ENCODE measurements at regions not wholly inside any gene's neighbourhood (a gene's known extent, or its start where the extent isn't known, plus 50 kb on each side); places are given as distances from the start of the nearest gene placed in this dataset.

GRCh38 chr6:8236956-8237355 is 134.6 kb upstream of the EEF1E1 start:
- TF ChIP-seq ZFX (IDR thresholded peaks at IDR 0.05): no peak
- TF ChIP-seq, protein P1, sequence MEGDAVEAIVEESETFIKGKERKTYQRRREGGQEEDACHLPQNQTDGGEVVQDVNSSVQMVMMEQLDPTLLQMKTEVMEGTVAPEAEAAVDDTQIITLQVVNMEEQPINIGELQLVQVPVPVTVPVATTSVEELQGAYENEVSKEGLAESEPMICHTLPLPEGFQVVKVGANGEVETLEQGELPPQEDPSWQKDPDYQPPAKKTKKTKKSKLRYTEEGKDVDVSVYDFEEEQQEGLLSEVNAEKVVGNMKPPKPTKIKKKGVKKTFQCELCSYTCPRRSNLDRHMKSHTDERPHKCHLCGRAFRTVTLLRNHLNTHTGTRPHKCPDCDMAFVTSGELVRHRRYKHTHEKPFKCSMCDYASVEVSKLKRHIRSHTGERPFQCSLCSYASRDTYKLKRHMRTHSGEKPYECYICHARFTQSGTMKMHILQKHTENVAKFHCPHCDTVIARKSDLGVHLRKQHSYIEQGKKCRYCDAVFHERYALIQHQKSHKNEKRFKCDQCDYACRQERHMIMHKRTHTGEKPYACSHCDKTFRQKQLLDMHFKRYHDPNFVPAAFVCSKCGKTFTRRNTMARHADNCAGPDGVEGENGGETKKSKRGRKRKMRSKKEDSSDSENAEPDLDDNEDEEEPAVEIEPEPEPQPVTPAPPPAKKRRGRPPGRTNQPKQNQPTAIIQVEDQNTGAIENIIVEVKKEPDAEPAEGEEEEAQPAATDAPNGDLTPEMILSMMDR (conservative IDR thresholded peaks at IDR 0.05): no peak
- no peak overlapping the region for H3K27ac ChIP-seq

DNA sequence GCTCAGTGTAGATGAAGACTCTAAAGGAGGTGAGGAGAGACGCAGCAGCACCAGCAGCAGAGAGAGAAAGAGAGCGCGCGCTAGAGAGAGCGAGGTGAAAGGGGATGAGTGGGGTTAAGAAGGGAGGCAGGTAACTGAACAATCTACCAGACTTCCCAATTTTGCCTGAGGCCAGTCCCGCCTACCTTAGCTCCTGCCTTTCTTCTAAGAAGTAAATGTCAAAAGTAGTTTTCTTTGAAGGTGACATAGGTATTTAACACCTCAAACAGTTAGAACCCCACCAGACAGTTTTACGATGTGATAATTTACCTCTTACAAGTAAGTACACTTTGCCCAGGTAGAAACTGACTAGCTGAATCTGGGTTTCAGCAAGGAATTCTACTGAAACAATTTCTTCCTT is 132.0 kb upstream of the EEF1E1 start:
- TF ChIP-seq, protein P1 (conservative IDR thresholded peaks at IDR 0.05): no peak
- no peak for TF ChIP-seq ZFX (IDR thresholded peaks at IDR 0.05)
- H3K27ac ChIP-seq: no peak overlapping the region

DNA sequence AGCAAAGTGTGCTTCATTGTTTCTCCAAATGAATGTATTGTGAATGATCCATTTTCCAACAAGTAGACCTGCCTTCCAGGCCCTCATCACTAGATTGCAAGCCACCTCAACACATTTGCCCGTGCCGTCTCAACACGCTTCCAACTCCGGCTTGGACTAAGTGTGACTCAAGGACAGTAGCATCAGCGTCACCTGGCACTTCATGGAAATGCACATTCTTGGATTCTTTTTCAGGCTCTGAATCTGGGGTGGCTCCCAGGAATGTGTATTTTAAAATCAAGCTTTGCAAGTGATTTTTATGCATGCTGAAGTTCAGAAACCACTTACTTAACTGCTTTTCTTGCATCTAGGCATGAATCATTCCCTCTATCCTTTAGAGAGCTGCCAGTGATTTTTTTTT is 129.6 kb upstream of the EEF1E1 start:
- no peak overlapping the region for H3K27ac ChIP-seq

GRCh38 chr6:8229915-8230756 is 127.8 kb upstream of the EEF1E1 start:
- no peak for TF ChIP-seq ZFX (IDR thresholded peaks at IDR 0.05)
- TF ChIP-seq, protein P1 (conservative IDR thresholded peaks at IDR 0.05): no peak
- no peak overlapping the region for H3K27ac ChIP-seq

More for the DNA sequence above, 129.6 kb upstream of the EEF1E1 start:
- TF ChIP-seq, protein P1 (conservative IDR thresholded peaks at IDR 0.05): no peak
- TF ChIP-seq ZFX (IDR thresholded peaks at IDR 0.05): no peak

- H3K27ac ChIP-seq: no peak overlapping the region
- no peak for TF ChIP-seq ZFX (IDR thresholded peaks at IDR 0.05)
- TF ChIP-seq, protein P1 (conservative IDR thresholded peaks at IDR 0.05): no peak
These were observed 122.8 kb upstream of the EEF1E1 start for GRCh38 chr6:8225113-8225512.

DNA sequence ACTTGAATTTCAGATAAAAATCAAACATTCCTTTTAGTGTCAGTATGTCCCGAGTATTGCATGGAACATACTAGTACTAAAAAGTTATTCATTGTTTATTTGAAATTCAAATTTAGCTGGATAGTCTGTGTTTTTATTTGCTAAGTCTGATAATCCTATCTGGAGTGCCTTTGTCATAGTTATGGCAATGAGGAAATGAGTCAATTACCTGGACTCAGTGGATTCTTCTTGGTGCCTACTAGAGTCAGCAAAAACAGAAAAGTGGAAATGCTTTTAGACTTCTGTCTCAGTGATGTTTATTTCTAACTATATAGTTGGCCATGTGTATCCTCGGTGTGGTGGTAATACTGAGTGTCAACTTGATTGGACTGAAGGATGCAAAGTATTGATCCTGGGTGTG is 121.3 kb upstream of the EEF1E1 start:
- TF ChIP-seq ZFX (IDR thresholded peaks at IDR 0.05): no peak
- TF ChIP-seq, protein P1 (conservative IDR thresholded peaks at IDR 0.05): no peak
- H3K27ac ChIP-seq: no peak overlapping the region

DNA sequence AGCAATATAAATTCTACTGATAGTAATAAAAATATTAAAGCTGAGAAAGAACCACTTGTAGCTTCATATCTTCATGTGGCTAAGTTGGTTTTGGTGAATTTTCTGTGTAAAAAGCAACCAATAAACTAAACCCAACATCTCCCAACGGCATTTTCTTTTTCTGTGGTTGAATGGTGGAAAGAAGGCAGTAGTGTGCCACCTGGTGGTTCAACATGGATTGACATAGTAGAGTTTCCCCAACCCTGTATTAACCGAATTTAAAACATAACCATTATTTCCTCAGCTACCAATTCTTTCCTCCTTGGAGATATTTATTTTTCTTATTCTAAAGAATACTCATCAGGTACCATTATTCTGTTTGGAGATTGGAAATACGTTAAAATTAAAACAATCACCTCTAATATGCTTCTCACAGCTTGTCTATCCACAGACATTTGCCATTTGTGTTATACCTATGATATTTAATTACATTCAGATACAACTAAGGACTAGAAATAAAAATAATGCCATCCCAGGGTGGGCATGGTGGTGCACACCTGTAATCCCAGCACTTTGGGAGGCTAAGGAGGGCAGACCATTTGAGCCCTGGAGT is 117.1 kb upstream of the EEF1E1 start:
- TF ChIP-seq, protein P1 (conservative IDR thresholded peaks at IDR 0.05): peak; percentile 86
- no peak for TF ChIP-seq ZFX (IDR thresholded peaks at IDR 0.05)
- no peak overlapping the region for H3K27ac ChIP-seq
